ENCODE measurements at regions not wholly inside any gene's neighbourhood (a gene's known extent, or its start where the extent isn't known, plus 50 kb on each side); places are given as distances from the start of the nearest gene placed in this dataset.

- no peak overlapping the region for H3K27ac ChIP-seq
- intact Hi-C loops (cut with DNase I; ENCODE audit: low total_unique reads): no loop called here
- H3K36me3 ChIP-seq: no peaks in the 10 kb centered on the region
- H3K4me3 ChIP-seq: no peak overlapping the region
- WGBS, 2 donors (ENCODE audit: low coverage in 1 of 2): 79 to 91% methylated on average over 2 of the region's 2 CpGs
- peaks cover 0 to 10% (median 0%) of the 10 kb centered on the region in 4 donors for H3K4me1 ChIP-seq
- no peaks in the 10 kb centered on the region for H3K27me3 ChIP-seq
- DNase-seq: no peak
- TF ChIP-seq, protein P1, sequence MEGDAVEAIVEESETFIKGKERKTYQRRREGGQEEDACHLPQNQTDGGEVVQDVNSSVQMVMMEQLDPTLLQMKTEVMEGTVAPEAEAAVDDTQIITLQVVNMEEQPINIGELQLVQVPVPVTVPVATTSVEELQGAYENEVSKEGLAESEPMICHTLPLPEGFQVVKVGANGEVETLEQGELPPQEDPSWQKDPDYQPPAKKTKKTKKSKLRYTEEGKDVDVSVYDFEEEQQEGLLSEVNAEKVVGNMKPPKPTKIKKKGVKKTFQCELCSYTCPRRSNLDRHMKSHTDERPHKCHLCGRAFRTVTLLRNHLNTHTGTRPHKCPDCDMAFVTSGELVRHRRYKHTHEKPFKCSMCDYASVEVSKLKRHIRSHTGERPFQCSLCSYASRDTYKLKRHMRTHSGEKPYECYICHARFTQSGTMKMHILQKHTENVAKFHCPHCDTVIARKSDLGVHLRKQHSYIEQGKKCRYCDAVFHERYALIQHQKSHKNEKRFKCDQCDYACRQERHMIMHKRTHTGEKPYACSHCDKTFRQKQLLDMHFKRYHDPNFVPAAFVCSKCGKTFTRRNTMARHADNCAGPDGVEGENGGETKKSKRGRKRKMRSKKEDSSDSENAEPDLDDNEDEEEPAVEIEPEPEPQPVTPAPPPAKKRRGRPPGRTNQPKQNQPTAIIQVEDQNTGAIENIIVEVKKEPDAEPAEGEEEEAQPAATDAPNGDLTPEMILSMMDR (IDR thresholded peaks at IDR 0.05): no peak
- no peak for TF ChIP-seq EP300 (IDR thresholded peaks at IDR 0.05; ENCODE audit: low read depth)
- TF ChIP-seq POLR2AphosphoS5 (IDR thresholded peaks at IDR 0.05): no peak
- TF ChIP-seq POLR2A (IDR thresholded peaks at IDR 0.05): no peak
- in situ Hi-C loops (cut with MboI; ENCODE audit: low pct_ligation_motif_present in 1 of 4, low pct_unique_long_range_greater_than_20kb in 1 of 4, low sequenced_read_pairs in 3 of 4): no loop called here
- no peaks in the 10 kb centered on the region for H3K9me3 ChIP-seq
Measured at GRCh38 chr2:18885457-18885856, 296.1 kb upstream of the NT5C1B start.

- intact Hi-C loops (cut with DNase I; ENCODE audit: low total_unique reads) (no loop called here), in situ Hi-C loops (cut with MboI; ENCODE audit: low pct_ligation_motif_present in 1 of 4, low pct_unique_long_range_greater_than_20kb in 1 of 4, low sequenced_read_pairs in 3 of 4) (no loop called here)
- no peak for DNase-seq
- WGBS, 2 donors (ENCODE audit: low coverage in 1 of 2): 61 to 66% methylated on average over 3 of the region's 3 CpGs
- no peaks in the 10 kb centered on the region for H3K4me1 ChIP-seq
- no peak overlapping the region for H3K4me3 ChIP-seq
- H3K9me3 ChIP-seq: no peaks in the 10 kb centered on the region
- no peaks in the 10 kb centered on the region for H3K27me3 ChIP-seq
- no peaks in the 10 kb centered on the region for H3K36me3 ChIP-seq
- H3K27ac ChIP-seq: no peak overlapping the region
- TF ChIP-seq, protein P1 (IDR thresholded peaks at IDR 0.05): peak in 2 of 5 experiments; percentile 25 to 34
- TF ChIP-seq POLR2A (IDR thresholded peaks at IDR 0.05): no peak
Measured at GRCh38 chr2:18883616-18884456, 294.5 kb upstream of the NT5C1B start.

- in situ Hi-C loops (cut with MboI; ENCODE audit: low pct_ligation_motif_present in 1 of 4, low pct_unique_long_range_greater_than_20kb in 1 of 4, low sequenced_read_pairs in 3 of 4): no loop called here
- no peak for DNase-seq
- WGBS, 2 donors (ENCODE audit: low coverage in 1 of 2): 95% methylated on average over 2 of the region's 2 CpGs; no CpG with 5 or more reads in 1 of the 2 donors
- Histone ChIP-seq H3K27me3 (no peaks in the 10 kb centered on the region), H3K4me3 (no peak overlapping the region), H3K9me3 (no peaks in the 10 kb centered on the region), H3K4me1 (no peaks in the 10 kb centered on the region), H3K36me3 (no peaks in the 10 kb centered on the region), H3K27ac (no peak overlapping the region)
- no peak for TF ChIP-seq POLR2A (IDR thresholded peaks at IDR 0.05)
- no peak for TF ChIP-seq EP300 (IDR thresholded peaks at IDR 0.05; ENCODE audit: low read depth)
- TF ChIP-seq, protein P1 (IDR thresholded peaks at IDR 0.05): no peak
- no peak for TF ChIP-seq POLR2AphosphoS5 (IDR thresholded peaks at IDR 0.05)
- intact Hi-C loops (cut with DNase I; ENCODE audit: low total_unique reads): no loop called here
Measured at GRCh38 chr2:18871430-18871829, 282.1 kb upstream of the NT5C1B start.

- no peak overlapping the region for H3K27ac ChIP-seq
- H3K4me1 ChIP-seq: no peaks in the 10 kb centered on the region
- in situ Hi-C loops (cut with MboI; ENCODE audit: low pct_ligation_motif_present in 1 of 4, low pct_unique_long_range_greater_than_20kb in 1 of 4, low sequenced_read_pairs in 3 of 4): no loop called here
- DNase-seq: no peak
- intact Hi-C loops (cut with DNase I; ENCODE audit: low total_unique reads): no loop called here
- no peaks in the 10 kb centered on the region for H3K27me3 ChIP-seq
- TF ChIP-seq EP300 (IDR thresholded peaks at IDR 0.05; ENCODE audit: low read depth): no peak
- no peak for TF ChIP-seq POLR2AphosphoS5 (IDR thresholded peaks at IDR 0.05)
- no peak for TF ChIP-seq POLR2A (IDR thresholded peaks at IDR 0.05)
- no peak overlapping the region for H3K4me3 ChIP-seq
- no peaks in the 10 kb centered on the region for H3K9me3 ChIP-seq
- no peaks in the 10 kb centered on the region for H3K36me3 ChIP-seq
Measured at GRCh38 chr2:18870307-18870706, 280.9 kb upstream of the NT5C1B start.

- Histone ChIP-seq H3K4me1 (no peaks in the 10 kb centered on the region), H3K27me3 (no peaks in the 10 kb centered on the region), H3K4me3 (no peak overlapping the region), H3K36me3 (no peaks in the 10 kb centered on the region), H3K27ac (no peak overlapping the region), H3K9me3 (no peaks in the 10 kb centered on the region)
- intact Hi-C loops (cut with DNase I; ENCODE audit: low total_unique reads) (no loop called here), in situ Hi-C loops (cut with MboI; ENCODE audit: low pct_ligation_motif_present in 1 of 4, low pct_unique_long_range_greater_than_20kb in 1 of 4, low sequenced_read_pairs in 3 of 4) (no loop called here)
- no peak for DNase-seq
- TF ChIP-seq POLR2AphosphoS5 (IDR thresholded peaks at IDR 0.05) (no peak), EP300 (IDR thresholded peaks at IDR 0.05; ENCODE audit: low read depth) (no peak), POLR2A (IDR thresholded peaks at IDR 0.05) (no peak)
- TF ChIP-seq, protein P1 (IDR thresholded peaks at IDR 0.05): no peak
Measured at GRCh38 chr2:18861951-18862350, 272.6 kb upstream of the NT5C1B start.
